H1 (cell line): ENCODE measurements at regions not wholly inside any gene's neighbourhood (a gene's known extent, or its start where the extent isn't known, plus 50 kb on each side); places are given as distances from the start of the nearest gene placed in this dataset.

Experiments used
- BACH1 ChIP-seq: IDR thresholded peaks from 2 replicates; pipeline ENCODE4 v1.6.1; 2012; ENCODE audit warnings: low read length, improper control_type of control experiment
- BRCA1 ChIP-seq: IDR thresholded peaks from 2 replicates; pipeline ENCODE4 v1.6.1; 2012; ENCODE audit warnings: low read depth, low read length, improper control_type of control experiment
- CEBPB ChIP-seq: IDR thresholded peaks from 2 replicates; pipeline ENCODE4 v1.6.1; 2012; ENCODE audit warnings: low read depth, low read length
- EP300 ChIP-seq, 2 experiments: IDR thresholded peaks; 1 replicate in 1 of 2; 2 replicates in 1 of 2; pipeline ENCODE4 v1.6.1; 2011 to 2012; ENCODE audit warnings: low read depth in 2 of 2, low read length in 2 of 2, mild to moderate bottlenecking in 2 of 2, borderline replicate concordance in 1 of 2, inconsistent platforms in 1 of 2, moderate library complexity in 1 of 2
- EZH2 ChIP-seq: fragments of 200-600 bp; sonication (generic); IDR thresholded peaks from 2 replicates; pipeline ENCODE4 v1.7.1; 2012; ENCODE audit warnings: low read depth, mild to moderate bottlenecking, moderate library complexity, low read length, inconsistent platforms; ENCODE audit not compliant: severe bottlenecking
- FOSL1 ChIP-seq: IDR thresholded peaks from 2 replicates; pipeline ENCODE4 v1.6.1; 2011; ENCODE audit warnings: mild to moderate bottlenecking, low read depth, low read length, moderate library complexity; ENCODE audit not compliant: insufficient read depth
- HDAC6 ChIP-seq: IDR thresholded peaks from one replicate; pipeline ENCODE4 v1.7.1; 2012; ENCODE audit warnings: low read depth, mild to moderate bottlenecking, inconsistent platforms, low read length, moderate library complexity
- JUN ChIP-seq: IDR thresholded peaks from 2 replicates; pipeline ENCODE4 v1.6.1; 2011; ENCODE audit warnings: low read depth, mild to moderate bottlenecking, improper control_type of control experiment, low read length
- KDM4A ChIP-seq: IDR thresholded peaks from one replicate; pipeline ENCODE4 v1.7.1; 2012; ENCODE audit warnings: low read depth, mild to moderate bottlenecking, moderate library complexity, low read length, inconsistent platforms; ENCODE audit not compliant: severe bottlenecking
- SP4 ChIP-seq: IDR thresholded peaks from 2 replicates; pipeline ENCODE4 v1.6.1; 2012; ENCODE audit warnings: low read length, inconsistent platforms
- SUZ12 ChIP-seq: fragments of 200-600 bp; sonication (generic); IDR thresholded peaks from 2 replicates; pipeline ENCODE4 v1.6.1; 2012; ENCODE audit warnings: mild to moderate bottlenecking, inconsistent platforms, low read length, moderate library complexity, mixed read lengths
- TAF7 ChIP-seq: optimal IDR thresholded peaks from 2 replicates; pipeline ENCODE3; 2011; ENCODE audit warnings: low read depth, mild to moderate bottlenecking, inconsistent platforms, low read length, moderate library complexity, borderline replicate concordance
- TEAD4 ChIP-seq: IDR thresholded peaks from 2 replicates; pipeline ENCODE4 v1.6.1; 2012; ENCODE audit warnings: low read depth, low read length, inconsistent platforms, mixed read lengths
- TF ChIP-seq, protein P1 (sequence below): IDR thresholded peaks from 2 replicates; pipeline ENCODE4 v1.6.1; 2012; ENCODE audit warnings: inconsistent platforms
- TF ChIP-seq, protein P2 (sequence below), 3 experiments: IDR thresholded peaks; 1 replicate in 2 of 3; 2 replicates in 1 of 3; pipeline versions ENCODE4 v1.5.1 to v1.6.1; 2011; ENCODE audit warnings: low read length in 3 of 3, mild to moderate bottlenecking in 3 of 3, inconsistent platforms in 2 of 3, low read depth in 1 of 3, moderate library complexity in 1 of 3; ENCODE audit not compliant: insufficient read depth in 1 of 3; ENCODE audit errors: control extremely low read depth in 1 of 3

DNA sequence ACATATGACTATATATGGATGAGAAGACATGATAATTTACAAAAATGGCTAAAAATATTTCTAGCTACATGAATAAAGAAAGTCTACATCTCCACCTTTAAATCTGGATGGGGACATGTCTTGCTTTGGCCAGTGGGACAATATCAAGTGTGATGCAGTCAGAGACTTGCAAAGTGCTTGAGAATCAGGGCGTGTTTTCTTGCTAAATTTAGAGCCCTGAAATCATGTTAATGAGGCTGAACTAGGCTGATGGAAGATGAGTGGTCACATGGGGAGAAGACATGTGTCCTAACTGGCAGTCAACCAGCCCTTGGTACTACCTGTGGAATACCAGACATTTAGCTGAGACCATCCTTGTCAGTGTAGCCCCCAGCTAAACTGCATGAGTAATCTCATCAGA, 278.5 kb upstream of the RGPD4 start (continued):
- TF ChIP-seq TAF7 (no peak), CEBPB (no peak), KDM4A (no peak), SUZ12 (no peak), FOSL1 (no peak), EP300 (IDR thresholded peaks at IDR 0.05; ENCODE audit: borderline replicate concordance in 1 of 2, low read depth in 2 of 2, low read length in 2 of 2) (no peak), BACH1 (no peak), SP4 (no peak), EZH2 (no peak), BRCA1 (no peak), HDAC6 (no peak), TEAD4 (no peak), JUN (no peak)
- TF ChIP-seq, protein P1, sequence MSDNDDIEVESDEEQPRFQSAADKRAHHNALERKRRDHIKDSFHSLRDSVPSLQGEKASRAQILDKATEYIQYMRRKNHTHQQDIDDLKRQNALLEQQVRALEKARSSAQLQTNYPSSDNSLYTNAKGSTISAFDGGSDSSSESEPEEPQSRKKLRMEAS: no peak
- TF ChIP-seq, protein P2, sequence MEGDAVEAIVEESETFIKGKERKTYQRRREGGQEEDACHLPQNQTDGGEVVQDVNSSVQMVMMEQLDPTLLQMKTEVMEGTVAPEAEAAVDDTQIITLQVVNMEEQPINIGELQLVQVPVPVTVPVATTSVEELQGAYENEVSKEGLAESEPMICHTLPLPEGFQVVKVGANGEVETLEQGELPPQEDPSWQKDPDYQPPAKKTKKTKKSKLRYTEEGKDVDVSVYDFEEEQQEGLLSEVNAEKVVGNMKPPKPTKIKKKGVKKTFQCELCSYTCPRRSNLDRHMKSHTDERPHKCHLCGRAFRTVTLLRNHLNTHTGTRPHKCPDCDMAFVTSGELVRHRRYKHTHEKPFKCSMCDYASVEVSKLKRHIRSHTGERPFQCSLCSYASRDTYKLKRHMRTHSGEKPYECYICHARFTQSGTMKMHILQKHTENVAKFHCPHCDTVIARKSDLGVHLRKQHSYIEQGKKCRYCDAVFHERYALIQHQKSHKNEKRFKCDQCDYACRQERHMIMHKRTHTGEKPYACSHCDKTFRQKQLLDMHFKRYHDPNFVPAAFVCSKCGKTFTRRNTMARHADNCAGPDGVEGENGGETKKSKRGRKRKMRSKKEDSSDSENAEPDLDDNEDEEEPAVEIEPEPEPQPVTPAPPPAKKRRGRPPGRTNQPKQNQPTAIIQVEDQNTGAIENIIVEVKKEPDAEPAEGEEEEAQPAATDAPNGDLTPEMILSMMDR (IDR thresholded peaks at IDR 0.05; ENCODE audit: control extremely low read depth in 1 of 3, insufficient read depth in 1 of 3, low read depth in 1 of 3, low read length in 3 of 3): no peak
- TF ChIP-seq, all 59 proteins: peak for 0
